SW 1271 (cell line): ENCODE measurements at regions not wholly inside any gene's neighbourhood (a gene's known extent, or its start where the extent isn't known, plus 50 kb on each side); places are given as distances from the start of the nearest gene placed in this dataset.
"Not testable (repeated sequence)": the region's sequence is repeated elsewhere in the genome, so short reads cannot be mapped to it uniquely, and the experiment has no call there.

Experiments used
- DNase-seq, 2 experiments: peaks; one replicate each; lab custom pipeline; 2025; lab: John Stamatoyannopoulos, UW

DNA sequence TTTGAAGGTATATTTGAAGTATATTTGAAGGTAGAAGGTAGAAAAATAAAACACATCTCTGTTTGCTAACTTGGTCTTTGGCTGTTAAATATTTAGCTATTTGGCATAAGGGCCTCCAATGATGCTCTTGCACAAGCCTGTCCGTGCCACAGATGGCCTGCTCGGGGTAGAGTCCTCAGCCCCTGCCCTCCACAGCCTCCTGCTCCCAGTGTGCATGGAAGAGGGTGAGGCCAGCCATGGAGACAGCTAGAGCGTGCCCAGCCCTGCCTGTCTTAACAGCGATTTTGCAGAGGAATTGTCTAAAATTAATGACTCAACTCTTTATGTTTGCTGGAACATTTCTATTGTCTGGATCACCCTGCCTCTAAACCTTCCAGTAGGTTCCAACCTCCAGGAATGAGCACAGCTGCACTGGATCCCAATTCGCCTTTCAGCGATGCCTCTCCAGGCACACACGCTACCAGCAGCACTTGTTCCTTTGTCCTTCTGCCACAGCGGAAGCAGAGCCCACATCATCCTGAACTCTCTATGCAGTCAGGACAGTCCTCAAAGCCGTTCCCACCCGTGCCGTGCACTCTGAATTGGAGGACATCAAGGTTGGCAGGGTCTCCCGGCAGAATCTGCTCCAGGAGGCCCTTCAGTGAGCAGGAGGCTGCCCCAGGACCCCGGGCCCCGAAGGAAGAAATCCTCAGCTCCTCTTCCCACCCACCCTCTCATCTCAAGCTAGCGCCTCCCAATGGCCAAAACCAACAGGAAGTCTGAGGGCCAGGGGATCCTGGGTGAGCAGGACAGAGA, 254.0 kb upstream of the IRX1 start:
- DNase-seq = no peak

DNA sequence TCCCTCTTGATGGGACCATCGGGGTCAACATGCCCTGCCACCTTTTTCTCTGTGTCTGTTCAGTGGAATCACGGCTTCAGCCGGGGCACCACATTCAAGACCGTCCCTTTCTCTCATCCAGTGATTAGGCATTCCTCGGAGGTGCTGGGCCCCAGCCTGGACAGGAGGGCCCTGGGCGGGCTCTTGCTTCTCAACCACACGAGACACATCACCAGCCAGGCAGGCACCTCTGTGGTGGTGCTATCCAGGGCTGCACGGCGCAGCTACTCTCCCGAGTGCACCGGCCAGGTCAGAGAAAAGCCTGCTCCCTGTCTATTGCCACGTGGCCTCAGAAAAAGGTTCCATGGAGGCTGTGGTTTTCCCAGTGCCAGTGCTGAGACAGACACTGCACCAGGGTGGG, 255.2 kb upstream of the IRX1 start:
- DNase-seq = no peak

DNA sequence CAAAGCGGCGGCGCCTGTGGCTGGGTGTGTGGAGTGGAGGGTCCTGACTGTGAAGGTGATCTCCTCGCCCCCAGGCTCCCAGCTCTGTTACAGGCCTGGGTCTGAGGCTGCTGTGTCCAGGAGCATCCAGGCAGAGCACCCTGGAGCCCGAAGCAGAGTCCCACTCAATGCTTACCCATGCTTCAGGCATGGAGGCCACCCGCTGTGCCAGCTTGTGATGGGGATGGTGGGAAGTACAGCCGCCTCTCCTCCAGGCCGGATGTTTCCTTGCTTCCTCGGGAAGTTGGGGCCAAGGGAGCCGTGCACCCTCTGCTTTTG, 255.9 kb upstream of the IRX1 start:
- no peak for DNase-seq

DNA sequence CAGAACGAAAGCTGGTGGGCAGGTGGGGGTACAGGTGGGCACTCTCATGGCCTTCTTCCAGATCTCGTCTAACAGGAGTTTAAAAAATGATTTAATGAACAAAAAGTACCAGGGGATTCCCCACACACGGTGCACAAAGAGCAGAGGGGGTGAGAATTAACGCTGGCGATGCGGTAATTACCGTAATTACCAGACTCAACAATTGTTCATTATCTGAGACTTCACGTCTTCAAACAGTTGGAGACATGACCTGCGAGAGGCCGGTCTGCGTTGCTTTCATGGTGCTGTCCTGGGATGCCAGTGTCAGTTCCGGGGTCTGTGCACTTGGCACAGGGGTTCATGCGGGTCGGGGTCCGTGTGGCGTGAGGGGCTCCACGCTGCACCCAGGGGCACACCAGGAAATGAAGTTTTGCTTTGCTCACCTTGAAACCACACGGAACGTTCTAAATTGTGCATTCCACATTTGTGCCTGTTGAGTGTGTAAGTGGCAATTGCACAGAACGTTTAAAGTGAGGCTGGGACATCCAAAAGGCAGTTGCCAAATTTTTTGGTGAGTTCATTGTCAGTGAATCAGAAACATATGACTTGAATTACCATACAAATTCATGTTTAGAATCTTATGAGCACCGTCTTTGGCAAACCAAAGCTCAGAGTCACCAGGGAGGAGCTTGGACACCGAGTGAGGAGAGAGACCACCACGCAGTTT, 256.4 kb upstream of the IRX1 start:
- no peak for DNase-seq

DNA sequence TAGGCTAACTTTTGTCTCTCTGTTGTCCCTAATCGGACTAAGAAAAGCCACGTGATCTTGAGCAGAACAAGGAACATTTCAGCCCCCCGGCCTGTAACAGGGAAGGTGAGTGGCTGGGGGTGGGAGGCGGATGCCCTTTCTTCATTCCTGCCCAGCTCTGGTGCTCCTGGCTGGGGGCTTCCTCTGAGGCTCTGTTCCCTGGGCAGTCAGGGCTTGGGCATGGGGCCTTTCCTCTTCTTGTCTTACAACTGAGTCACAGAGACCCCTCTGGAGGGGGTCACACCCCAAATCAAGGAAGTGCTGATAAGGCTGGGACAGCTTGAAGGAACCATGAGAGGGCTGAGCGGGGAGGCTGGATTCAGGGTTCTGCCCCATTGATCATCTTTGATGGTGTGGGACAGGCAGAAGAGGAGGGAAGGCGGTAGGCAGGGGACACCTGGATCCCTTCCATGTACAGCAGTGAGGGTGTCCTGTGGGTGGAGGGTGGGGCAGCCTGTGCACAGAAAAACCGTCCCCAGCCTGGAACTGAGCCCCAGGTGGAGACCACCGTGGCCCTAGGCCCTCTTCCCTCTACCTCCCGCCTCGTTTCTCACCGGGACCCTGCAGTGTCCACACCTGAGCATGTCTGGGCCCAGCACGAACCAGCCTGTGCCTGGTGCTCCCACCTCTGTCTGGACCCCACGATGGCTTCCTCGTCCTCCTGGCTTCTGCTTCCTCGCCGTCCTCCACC, 257.7 kb upstream of the IRX1 start:
- no peak for DNase-seq

DNA sequence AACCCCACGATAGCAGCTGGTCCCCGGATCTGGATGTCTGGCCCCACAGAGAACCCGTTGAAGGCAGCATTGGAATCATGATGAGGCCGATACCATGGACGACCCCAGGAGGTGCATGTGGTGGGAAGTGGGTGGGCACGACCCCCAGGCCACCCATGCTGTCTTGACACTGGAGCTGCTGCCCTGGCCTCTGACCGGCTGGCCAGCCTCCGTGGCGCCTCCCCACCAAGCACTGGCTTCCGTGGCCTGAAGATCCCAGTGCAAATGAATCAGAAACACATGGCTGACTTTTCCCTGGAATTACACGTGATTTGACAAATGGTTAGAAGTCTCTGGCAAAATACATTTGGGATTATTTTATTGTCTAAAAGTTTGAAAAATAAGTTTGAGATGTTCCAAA, 259.0 kb upstream of the IRX1 start:
- DNase-seq = no peak

DNA sequence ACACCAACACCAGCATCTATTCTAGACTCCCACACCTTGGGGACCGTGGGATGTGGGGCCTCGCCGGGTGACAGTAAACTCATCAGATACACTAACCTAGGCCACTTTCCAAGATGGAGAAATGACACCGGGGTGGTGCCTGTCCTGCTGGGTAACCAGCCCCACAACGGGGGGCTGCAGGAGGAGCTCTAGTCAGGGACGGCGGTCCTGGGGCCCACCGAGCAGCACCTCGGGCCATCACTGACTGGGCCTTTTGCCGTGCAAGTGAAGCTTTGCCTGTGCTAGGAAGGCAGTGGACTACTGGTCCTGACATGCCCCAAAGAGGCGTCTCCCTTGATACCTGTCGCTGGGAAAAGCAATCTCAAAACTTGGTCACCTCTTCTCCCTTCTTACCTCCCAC, 260.3 kb upstream of the IRX1 start:
- DNase-seq = no peak

DNA sequence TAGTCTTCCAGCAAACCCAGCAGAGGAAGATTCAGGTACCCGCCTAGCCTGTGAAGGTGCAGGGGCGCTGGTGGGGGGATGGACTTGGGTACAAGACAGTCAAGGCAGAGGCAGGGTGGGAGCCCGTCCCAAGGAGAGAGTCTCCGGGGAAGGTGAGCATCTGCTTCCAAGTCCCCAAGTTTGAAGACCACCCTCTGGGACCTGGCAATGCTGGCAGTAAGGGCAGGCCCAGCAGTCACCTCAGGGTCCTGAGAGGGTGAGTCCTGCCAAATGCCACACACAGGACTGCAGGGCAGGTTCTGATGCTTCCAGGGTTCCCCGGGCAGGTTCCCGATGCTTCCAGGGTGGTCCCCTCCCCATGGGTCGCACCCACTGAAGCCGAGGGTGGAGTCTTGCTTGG, 261.8 kb upstream of the IRX1 start:
- no peak for DNase-seq

DNA sequence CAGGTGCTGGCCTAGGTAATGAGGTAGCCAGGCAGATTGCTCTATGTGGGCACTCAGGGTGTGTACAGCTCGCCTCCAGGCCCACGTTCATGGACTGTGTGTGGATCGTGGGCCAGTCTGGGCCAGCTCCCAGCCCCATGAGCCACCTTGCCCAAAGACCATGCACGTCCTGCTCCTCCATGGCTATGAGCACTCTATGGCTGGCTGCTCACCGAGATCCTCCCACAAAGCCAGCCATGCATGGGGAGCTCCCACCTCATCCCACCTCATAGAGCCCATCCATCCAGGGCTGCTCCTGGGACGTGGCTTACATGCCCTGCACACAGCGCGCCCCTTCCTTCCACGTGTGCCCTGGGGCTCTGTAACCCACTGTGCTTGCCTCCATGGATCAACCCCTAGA, 262.5 kb upstream of the IRX1 start:
- DNase-seq = no peak

DNA sequence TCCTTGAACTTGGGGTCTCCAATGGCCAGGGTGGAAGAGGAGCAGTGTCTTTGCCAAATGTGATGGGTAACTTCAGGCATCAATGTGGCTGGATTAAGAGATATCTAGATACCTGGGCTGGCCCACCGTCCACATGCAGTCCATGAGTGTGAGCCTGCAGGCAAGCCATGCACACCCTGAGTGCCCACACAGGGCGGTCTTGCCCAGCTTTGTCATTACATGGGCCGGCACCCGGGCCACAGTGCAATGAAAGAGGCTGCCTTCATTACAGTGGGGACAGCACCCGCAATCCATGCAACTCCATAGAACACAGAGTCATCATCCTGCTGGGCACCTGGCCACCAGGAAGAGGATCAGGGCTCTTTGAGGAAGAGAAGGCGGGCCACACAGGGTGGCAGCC, 263.8 kb upstream of the IRX1 start:
- DNase-seq = no peak

DNA sequence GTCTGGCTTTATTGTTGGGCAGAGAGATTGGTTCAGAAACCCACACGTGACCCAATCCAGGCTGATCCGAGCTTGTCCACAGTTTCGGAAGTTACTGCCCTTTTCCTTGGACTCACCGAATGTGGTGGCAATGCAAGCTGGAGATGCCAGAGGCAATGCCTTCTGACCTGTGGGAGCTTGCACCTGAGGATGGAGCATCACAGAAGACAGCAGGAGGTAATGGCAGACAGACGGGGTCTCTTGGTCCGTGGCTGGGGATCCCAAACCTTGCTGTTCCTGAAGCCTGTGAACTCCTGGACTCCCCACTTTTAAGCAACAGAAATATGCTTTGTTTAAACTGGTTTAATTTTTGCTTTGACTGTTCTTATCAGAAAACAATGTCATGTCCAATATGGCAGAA, 265.2 kb upstream of the IRX1 start:
- DNase-seq = no peak

DNA sequence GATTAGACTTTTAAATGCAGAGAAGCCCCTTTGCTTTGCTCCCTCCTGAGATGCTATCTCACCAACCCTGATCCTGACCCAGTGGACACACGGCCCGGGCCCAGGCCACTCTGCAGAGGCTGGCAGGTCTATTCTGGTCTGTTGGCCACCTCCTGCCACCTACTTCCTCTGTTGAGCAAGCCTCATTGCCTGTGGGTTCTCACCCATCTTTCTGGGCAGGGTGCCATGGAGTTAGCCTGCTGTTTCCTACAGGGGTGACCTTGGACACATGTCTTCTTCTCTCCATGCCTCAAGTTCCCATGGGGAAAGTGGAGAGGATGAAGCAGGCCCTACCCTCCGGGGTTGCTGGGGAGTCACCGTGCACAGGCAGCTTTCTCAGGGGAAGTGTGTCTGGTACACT, 266.2 kb upstream of the IRX1 start:
- DNase-seq = no peak

DNA sequence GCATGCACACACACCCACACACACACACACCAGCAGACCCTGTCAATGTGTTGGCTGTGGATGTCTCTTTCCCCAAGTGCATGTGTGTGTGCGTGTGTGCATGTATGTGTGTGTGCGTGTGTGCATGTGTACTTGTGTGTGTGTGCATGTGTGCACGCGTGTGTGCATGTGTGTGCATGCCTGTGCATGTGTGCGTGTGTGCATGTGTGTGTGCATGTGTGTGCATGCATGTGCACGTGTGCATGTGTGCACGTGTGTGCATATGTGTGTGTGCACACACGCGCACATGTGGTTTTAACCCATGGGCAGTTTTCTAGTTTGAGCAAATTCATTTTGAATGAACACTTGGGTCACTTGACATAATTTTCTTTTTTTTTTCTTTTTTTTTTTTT, 268.8 kb upstream of the IRX1 start:
- no peak for DNase-seq

DNA sequence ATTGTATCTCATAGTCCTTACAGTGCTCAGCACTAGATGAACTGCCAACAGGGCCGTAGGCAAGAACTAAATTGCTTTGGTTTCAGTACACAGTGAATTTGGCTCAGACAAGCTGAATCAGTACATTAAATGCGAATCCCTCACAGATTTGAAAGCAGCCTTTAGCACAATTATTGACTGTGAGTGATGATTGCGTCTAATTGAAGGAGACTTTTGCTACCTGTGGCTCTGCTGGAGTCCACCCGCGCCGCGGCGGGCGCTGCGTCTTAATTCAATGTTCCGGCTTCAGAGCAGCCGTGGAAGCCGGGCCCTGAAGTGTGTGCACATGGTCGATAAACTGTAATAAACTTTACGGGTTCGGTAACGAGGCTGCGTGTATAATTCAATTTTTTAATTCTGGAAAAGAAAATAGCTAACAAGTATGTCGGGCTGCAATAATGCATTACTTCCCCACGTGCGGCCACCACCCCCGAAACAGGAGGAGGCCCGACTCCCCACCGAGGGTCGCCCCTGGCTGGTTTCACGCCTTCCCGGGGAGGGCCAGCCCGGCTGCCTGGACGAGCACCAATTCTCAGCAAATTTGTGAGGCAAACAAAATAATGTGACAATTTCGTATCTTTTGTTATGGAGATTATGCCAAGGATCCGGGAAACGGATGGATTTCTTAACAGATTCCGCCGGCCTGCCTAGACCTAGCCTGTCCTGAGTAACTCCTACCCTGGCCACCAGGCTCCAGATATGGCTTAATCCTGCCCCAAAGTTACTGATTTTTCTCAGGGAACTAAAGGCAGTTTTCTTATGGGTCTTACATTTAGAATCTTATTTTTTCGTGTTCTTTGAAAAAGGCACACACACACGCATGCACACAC, 269.4 kb upstream of the IRX1 start:
- DNase-seq = no peak

DNA sequence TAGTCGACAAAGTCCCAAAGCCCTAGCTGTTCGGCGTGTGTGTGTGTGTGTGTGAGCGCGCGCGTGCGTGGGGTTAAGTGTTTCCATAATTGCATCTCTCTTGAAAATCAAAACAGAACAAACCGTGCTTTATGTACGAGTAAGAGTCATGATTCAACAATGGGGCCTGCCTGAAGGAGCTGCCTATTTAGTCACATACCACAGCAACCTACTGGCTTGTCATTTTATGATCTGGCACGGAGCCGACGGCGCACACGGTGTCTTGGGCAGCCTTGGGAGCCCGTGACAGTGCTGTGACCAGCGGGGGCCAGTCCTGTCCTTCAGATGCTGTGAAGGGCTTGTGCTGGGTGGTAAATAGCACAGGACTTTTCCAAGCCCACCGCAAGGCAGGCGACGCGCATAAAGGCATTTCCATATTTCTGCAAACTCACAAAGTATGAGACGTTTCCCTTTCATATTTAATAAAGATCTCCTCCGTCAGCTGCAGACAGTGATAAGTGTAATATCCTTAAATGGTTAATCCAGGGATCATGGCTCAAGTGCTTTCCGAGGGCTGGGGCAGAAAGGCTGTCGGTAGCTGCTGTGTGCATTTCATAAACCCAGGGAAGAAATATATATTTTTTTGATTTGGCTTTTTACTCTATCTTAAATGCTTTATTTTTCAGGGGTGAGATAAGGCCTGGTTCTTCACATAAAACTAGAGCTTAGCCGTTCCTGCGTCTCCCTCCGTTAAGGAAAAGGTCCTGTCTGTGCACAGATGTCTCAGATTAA, 270.2 kb upstream of the IRX1 start:
- no peak for DNase-seq

DNA sequence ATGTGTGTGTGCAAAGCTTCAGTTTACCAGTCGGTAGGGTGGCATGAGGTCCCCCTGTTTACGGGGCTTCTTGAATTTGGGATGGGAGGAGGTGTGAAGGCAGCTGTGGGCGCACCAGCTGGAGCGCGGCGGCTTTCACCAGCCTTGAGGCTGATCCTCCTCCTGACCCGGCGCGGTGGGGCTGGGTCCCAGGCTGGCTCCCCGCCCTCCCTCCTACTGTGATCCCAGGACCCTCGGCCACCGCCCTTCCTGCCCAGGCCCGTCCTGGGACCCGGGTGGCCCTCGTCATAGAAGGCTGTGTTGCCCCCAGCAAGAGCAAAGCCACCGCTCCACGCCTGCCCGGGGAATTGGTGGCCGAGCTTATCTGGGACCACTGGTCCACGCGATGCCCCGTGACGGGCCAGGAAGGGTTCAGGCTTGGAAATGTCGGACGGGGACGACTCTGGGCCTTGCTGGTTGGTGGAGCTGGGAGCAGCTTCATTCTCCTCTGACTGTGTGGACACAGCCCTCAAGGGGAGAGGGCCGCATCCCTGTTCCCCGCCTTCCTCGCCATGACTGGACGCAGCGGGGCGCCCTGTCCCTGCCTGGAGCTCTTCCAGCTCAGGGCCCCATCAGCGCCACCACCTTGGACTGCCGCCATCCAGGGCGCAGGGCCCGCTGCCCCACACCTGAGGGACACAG, 271.1 kb upstream of the IRX1 start:
- DNase-seq = no peak

DNA sequence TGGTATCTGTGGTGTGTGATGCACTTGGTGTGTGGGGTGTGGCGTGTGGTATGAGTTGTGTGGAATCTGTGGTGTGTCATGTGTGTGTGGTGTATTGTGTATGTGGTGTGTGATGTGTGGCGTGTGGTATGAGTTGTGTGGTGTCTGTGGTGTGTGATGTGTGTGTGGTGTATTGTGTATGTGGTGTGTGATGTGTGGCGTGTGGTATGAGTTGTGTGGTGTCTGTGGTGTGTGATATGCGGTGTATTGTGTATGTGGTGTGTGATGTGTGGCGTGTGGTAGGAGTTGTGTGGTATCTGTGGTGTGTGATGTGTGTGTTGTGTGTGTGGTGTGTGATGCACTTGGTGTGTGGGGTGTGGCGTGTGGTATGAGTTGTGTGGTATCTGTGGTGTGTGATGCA, 271.7 kb upstream of the IRX1 start:
- not testable (repeated sequence) for DNase-seq

DNA sequence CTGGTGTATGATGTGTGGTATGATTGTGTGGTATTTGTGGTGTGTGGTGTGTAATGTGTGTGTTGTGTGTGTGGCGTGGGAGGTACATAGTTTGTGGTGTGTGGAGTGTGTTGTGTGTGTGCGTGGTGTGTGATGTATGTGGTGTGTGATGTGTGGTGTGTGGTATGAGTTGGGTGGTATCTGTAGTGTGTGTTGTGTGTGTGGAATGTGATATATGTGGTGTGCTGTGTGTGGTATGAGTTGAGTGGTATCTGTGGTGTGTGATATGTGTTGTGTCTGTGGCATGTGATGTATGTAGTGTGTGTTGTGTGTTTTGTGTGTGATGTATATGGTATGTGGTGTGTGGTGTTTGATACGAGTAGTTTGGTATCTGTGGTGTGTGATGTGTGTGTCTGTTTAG, 272.5 kb upstream of the IRX1 start:
- DNase-seq = no peak

DNA sequence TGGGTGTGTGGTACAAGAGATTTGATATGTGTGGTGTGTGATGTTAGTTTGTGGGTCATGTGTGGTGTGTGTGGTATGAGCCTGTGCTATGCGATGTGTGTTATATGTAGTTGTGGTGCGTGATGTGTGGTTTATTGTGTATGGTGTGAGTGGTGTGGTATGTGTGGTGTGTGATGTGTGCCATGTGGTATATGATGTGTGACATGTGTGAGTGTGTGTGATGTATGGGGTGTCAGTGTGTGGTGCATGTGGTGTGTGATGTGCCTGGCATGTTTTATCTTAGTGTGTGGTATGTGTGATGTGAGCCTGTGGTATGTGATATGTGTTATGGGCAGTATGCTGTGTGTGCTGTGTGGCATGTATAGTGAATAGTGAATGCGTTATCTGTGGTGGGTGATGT, 273.0 kb upstream of the IRX1 start:
- DNase-seq = no peak

DNA sequence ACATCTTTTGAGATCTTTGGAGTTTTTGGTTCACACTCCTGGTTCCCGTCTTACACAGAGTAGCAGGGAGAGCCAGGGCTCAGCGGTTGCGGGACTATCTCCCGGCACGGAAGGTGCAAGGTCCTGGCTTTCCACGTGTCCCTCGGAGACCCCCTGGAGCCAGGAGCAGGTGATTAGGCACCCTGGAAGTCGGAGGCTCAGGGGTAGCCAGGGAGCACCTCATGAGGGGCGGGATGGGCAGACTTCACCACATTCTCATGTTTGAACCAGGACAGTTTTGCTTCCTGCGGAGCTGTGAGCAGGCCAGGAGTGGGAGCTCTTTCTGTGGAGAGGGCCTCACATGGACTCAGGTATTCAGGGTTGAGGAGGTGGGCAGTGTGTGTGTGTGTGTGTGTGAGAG, 273.7 kb upstream of the IRX1 start:
- DNase-seq = no peak

DNA sequence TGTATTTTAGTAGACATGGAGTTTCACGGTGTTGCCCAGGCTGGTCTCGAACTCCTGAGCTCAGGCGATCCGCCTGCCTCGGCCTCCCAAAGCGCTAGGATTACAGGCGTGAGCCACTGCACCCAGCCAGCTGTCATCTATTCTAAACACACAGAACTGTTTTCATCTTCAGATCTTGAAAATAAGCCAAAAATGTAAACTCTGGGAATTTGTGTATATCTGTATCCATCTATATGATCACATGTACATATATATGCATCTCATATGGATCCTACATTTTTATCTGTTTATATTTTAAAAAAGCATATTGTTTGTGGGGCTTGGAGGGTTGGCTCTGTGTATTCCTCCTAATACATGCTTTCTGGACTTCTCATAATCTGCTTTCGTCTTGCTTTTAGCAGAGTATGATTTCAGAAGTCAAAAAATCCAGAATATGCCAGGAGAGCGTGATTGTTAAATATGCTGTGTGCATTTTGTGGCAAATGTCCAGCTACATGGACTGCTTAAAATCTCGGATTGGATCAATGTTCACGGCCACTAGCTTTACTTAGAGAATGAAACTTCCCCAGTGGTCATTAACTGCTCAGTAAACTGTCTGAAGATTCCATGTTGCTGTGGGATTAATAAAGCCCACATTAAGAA, 274.4 kb upstream of the IRX1 start:
- no peak for DNase-seq
